Stimulated activated CD8-positive, alpha-beta memory T cell treated with anti-CD3 and anti-CD28 coated beads, Interleukin-2, amount 100 ng/mL, for 1 hour (primary cell): ENCODE measurements at regions not wholly inside any gene's neighbourhood (a gene's known extent, or its start where the extent isn't known, plus 50 kb on each side); places are given as distances from the start of the nearest gene placed in this dataset.
"Not testable (repeated sequence)": the region's sequence is repeated elsewhere in the genome, so short reads cannot be mapped to it uniquely, and the experiment has no call there.

Experiments used
- DNase-seq, 2 donors: peaks; one replicate each; pipeline ENCODE4 v3.0.0-alpha.2; 2020; ENCODE audit warnings: low read depth in 2 of 2

DNA sequence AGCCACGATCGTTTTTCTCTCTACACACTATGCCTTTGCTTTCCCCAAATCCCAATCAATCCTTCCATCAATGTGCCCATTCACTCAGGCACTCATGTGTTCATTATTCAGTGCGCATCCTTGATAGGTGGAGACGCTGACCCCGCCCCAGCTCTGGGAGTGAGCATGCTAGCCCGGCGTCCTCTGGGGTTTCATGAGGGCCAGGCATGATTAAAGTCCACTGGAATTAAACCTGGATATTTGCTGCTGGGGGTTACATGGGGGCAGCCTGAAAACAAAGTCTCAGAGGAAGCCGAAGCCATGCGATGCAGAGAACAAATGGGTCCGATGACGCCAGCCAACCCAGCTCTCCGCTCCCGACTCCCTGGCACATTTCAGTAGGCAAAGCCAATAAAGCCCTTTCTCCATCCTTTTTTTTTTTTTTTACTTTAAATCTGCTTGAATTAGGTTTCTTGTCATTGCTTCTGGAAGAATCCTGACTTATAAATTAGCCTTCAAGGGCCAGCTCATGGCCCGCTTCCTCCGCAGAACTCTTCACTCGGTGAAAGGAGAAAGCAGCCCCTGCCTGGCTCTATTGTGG, 316.4 kb upstream of the ID2 start:
- no peak for DNase-seq

DNA sequence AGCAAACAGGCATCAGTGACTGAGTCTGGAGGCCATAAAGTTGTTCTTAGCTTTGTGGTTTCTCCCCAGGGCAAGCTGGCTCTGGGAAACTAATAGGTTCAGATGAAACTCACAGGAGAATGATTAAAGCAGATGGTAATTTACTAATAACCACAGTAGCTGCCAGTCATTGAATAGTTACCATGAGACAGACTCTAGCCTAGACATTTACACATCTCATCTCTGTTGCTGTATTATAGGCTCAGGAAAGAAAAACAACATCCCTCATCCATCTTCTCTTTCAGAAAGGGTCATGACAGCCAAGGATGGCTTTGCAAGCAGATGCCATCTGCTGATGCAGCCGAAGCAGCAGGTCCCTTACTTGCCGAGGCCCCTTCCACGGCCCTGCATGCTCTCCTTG, 314.0 kb upstream of the ID2 start:
- no peak for DNase-seq

DNA sequence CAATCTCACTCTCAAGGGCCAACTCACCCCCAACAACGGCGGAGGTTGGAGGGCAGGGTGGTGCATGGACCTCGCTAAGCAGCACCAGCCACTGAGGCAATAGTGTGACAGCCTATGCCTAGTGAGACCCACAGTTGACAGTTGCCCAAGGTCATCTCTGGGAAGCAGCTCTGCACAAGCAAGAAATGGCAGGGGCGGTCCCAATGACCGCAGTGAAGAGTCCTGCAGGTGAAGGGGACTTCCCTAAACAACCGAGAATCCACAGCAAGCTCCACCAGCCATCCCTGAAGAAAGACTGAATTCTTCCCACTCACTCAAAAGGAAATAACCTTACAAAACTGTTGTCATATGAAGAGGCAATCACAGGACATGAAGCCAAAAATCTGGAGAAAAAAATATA, 313.4 kb upstream of the ID2 start:
- DNase-seq = no peak

DNA sequence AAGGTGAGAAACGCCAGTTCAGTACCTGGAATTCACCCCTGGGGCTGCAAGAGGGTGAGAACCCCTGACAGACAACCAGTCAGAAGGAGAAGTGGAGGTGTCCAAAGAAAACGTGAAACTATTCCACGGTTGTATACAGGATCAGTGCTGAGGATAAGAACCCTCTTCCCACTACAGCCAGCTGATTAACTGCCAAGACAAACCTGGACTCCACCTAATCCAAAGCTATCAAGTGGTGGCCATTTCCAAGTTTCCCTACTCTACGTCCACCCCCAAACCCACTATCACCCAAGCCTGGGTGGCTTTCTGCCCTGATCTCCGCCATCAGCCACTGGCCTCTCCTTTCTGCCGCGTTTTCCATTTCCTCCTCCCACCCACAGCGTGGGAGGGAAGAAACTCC, 312.3 kb upstream of the ID2 start:
- no peak for DNase-seq

DNA sequence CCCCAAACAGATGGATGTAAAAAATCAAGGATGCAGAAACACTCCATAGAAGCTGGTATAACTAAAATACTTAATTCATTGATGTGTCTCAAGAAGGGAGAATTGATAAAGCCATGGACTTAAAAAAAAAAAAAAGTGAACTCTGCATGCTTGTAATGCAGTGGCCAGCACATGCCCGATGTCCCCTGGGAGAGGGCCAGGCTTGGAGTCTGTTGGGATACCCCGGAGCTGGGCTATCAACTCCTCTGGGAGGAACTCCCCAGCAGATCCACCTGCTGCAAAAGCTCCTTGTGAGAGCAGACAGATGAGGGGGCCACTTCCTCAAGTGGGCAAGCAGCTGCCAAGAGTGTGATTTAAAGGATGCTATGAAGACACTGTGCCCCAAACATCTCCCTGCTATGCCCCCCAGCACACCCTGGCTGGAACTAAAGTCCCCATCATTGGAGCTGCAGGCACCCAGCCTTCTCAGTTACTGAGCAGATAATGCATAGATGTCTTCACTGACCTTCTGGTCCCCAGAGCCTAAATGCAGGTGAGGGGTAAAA, 311.5 kb upstream of the ID2 start:
- no peak for DNase-seq

DNA sequence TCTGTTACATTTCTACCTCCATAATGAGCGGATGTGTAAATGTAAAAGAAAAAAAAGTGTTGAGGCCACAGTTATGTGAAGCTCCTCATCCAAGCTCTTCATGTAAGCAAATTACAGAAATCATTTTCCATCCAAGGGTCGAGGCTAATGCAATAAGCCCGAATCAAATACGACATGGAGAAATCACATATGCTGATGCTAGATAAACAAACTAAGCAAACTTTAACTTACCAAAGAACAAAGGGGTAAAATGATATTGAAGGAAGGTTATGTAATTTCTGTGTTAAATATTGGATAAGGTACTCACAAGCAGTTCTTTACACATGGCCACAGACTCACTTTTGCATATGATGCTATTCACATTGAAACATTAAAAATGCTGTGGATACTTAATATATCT, 310.2 kb upstream of the ID2 start:
- no peak for DNase-seq

- DNase-seq = no peak
Observed at GRCh38 chr2:8374782-8375181, 307.1 kb upstream of the ID2 start.

GRCh38 chr2:8376603-8377410, 305.0 kb upstream of the ID2 start:
- DNase-seq = no peak

- no peak for DNase-seq
Observed at GRCh38 chr2:8378016-8378810, 303.6 kb upstream of the ID2 start.

GRCh38 chr2:8379128-8379527, 302.7 kb upstream of the ID2 start:
- DNase-seq = no peak

- no peak for DNase-seq
Observed at GRCh38 chr2:8379549-8379948, 302.3 kb upstream of the ID2 start.

DNA sequence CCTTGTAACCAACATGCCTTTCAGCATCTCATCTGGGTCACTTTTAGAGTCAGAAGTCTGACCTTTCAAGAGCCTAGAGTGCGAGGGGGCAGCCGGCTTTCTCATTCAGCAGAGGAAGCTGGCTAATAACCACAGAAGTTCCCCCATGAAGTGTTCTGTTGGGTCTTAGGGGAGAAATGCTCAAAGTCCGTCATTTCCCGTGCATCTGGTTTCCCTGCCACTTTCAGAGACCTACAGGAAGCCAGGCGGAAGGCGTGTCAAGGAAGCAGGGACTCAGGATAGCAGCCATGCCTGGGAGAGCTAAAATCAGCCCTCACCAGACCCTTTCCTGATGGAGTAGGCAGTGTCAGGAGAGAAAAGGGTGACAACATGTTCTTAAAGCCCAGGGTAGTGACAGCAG, 301.8 kb upstream of the ID2 start:
- no peak for DNase-seq

GRCh38 chr2:8380566-8380965, 301.3 kb upstream of the ID2 start:
- no peak for DNase-seq

DNA sequence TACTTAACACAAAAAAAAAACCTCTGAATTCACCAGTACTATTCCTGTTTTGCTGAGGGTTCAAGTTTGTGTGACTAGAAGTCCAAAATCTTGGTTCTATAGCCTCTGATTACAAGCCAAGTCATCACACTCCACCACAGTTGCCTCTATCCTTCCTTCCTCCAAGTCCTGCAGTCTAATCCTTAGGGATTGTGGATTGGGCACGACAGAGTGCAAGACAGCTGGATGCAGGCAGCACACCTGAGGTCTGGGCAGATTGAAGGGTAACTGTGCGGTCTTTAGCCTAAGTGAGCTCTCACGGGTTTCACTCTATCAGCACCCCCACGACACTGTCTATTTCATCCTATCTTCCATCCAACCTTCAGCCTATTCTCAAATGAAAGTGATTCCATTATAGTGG, 299.4 kb upstream of the ID2 start:
- no peak for DNase-seq

GRCh38 chr2:8386748-8387147, 295.1 kb upstream of the ID2 start:
- not testable (repeated sequence) for DNase-seq

GRCh38 chr2:8388781-8389180, 293.1 kb upstream of the ID2 start:
- DNase-seq = no peak

DNA sequence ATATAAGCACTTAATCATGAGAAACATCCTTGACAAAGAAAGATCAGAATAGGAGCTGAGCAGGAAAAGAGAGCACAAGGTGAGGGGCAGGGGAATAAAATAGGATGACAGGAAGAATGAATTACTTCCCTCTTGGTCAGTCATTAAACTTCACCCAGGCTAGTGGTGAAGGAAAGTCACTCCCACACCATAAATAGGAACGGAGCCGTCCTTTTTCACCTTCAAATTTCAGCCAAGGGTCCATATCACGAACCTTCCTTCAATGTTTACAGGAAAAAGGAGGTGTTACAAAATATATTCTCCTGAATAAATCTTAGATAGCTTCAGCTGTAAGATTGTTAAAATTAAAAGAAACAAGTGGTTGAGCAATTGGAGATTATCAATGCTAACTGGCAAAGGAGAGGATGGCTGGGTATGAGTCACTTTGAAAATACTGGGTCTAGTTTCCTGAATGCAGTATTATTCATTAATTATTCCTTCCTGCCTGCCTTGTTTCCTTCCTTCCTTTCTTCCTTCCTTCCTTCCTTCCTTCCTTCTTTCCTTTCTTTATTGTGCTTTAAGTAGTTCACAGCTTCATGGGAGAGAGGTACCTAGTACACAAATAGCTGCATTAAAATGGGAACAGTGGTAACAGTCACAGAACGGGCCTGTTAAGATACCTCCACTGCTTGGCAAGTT, 292.3 kb upstream of the ID2 start:
- DNase-seq = no peak

DNA sequence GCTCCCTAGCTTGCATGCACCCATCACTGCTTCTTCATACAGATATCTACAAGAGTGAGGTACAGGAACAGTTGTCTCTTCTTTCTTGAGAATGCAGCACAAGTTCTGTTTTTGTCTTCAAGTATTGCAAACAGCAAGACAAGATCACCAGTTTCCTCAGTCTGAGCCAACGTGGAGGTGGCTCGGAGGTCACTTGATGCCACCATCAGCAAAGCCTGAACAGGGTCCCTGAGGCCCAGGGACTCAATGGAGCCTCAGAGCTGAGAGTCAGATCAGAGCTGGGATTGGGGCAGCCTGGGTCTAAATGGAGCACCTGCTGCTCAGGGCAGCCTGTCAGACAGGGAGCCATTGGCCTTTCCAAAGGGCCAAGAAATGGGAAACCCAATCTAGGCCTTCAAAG, 290.7 kb upstream of the ID2 start:
- DNase-seq = no peak

- DNase-seq = no peak
Observed at GRCh38 chr2:8391584-8391983, 290.3 kb upstream of the ID2 start.

GRCh38 chr2:8392098-8392866, 289.6 kb upstream of the ID2 start:
- no peak for DNase-seq

- no peak for DNase-seq
Observed at GRCh38 chr2:8393506-8393905, 288.4 kb upstream of the ID2 start.
